GM19035 (cell line): ENCODE measurements at regions not wholly inside any gene's neighbourhood (a gene's known extent, or its start where the extent isn't known, plus 50 kb on each side); places are given as distances from the start of the nearest gene placed in this dataset.

ENCODE experiments used
- ATAC-seq: cut with Tn5 transposase; IDR thresholded peaks from one replicate; pipeline ENCODE4 v1.9.1; 2021; ENCODE audit not compliant: unreplicated experiment

GRCh38 chr10:10294881-10295529, 722.7 kb upstream of the CELF2 start:
- ATAC-seq, result no peak

- ATAC-seq, result no peak
Observed at GRCh38 chr10:10295537-10295936, 722.1 kb upstream of the CELF2 start.

GRCh38 chr10:10302689-10303088, 715.0 kb upstream of the CELF2 start:
- no peak for ATAC-seq

- no peak for ATAC-seq
Observed at GRCh38 chr10:10307036-10307435, 710.6 kb upstream of the CELF2 start.

GRCh38 chr10:10307551-10307950, 710.1 kb upstream of the CELF2 start:
- ATAC-seq, result no peak

GRCh38 chr10:10310498-10310897, 707.2 kb upstream of the CELF2 start:
- no peak for ATAC-seq

- ATAC-seq, result no peak
Observed at GRCh38 chr10:10311966-10312365, 705.7 kb upstream of the CELF2 start.

GRCh38 chr10:10313149-10313835, 704.4 kb upstream of the CELF2 start:
- ATAC-seq, result no peak

- ATAC-seq, result no peak
Observed at GRCh38 chr10:10314626-10315025, 703.0 kb upstream of the CELF2 start.

- ATAC-seq, result no peak
Observed at GRCh38 chr10:10315989-10316388, 701.7 kb upstream of the CELF2 start.

- no peak for ATAC-seq
Observed at GRCh38 chr10:10317151-10317550, 700.5 kb upstream of the CELF2 start.

GRCh38 chr10:10318856-10319255, 698.8 kb upstream of the CELF2 start:
- no peak for ATAC-seq

GRCh38 chr10:10320956-10321355, 696.7 kb upstream of the CELF2 start:
- ATAC-seq, result no peak

GRCh38 chr10:10326116-10326515, 691.6 kb upstream of the CELF2 start:
- ATAC-seq, result no peak

- ATAC-seq, result no peak
Observed at GRCh38 chr10:10327934-10328333, 689.7 kb upstream of the CELF2 start.

- no peak for ATAC-seq
Observed at GRCh38 chr10:10330418-10330817, 687.3 kb upstream of the CELF2 start.

GRCh38 chr10:10332786-10333185, 684.9 kb upstream of the CELF2 start:
- ATAC-seq, result no peak

GRCh38 chr10:10333622-10334021, 684.0 kb upstream of the CELF2 start:
- ATAC-seq, result no peak

- ATAC-seq, result no peak
Observed at GRCh38 chr10:10338339-10338738, 679.3 kb upstream of the CELF2 start.

GRCh38 chr10:10346390-10347150, 671.1 kb upstream of the CELF2 start:
- ATAC-seq, result no peak

GRCh38 chr10:10350050-10350449, 667.6 kb upstream of the CELF2 start:
- no peak for ATAC-seq

GRCh38 chr10:10351451-10351850, 666.2 kb upstream of the CELF2 start:
- no peak for ATAC-seq
